Tongue (tissue), 1 donor: ENCODE measurements at regions not wholly inside any gene's neighbourhood (a gene's known extent, or its start where the extent isn't known, plus 50 kb on each side); places are given as distances from the start of the nearest gene placed in this dataset.
"Not testable (repeated sequence)": the region's sequence is repeated elsewhere in the genome, so short reads cannot be mapped to it uniquely, and the experiment has no call there.

Experiments
- DNase-seq: peaks from one replicate; pipeline ENCODE4 v3.0.0-alpha.2; 2015

- DNase-seq = no peak
Observed at GRCh38 chr3:166661621-166662020, 718.5 kb downstream of the ZBBX start.

GRCh38 chr3:166660962-166661361, 719.1 kb downstream of the ZBBX start:
- DNase-seq = no peak

GRCh38 chr3:166637984-166638530, 742.0 kb downstream of the ZBBX start:
- no peak for DNase-seq

GRCh38 chr3:166634091-166634746, 745.9 kb downstream of the ZBBX start:
- no peak for DNase-seq

- no peak for DNase-seq
Observed at GRCh38 chr3:166630190-166630589, 749.9 kb downstream of the ZBBX start.

GRCh38 chr3:166613365-166613764, 766.7 kb downstream of the ZBBX start:
- no peak for DNase-seq

GRCh38 chr3:166612761-166613160, 767.3 kb downstream of the ZBBX start:
- not testable (repeated sequence) for DNase-seq

- DNase-seq = no peak
Observed at GRCh38 chr3:166607933-166608521, 770.8 kb upstream of the BCHE start.

GRCh38 chr3:166606988-166607387, 769.8 kb upstream of the BCHE start:
- no peak for DNase-seq

- DNase-seq = no peak
Observed at GRCh38 chr3:166593776-166594175, 756.6 kb upstream of the BCHE start.

- DNase-seq = no peak
Observed at GRCh38 chr3:166582236-166582635, 745.0 kb upstream of the BCHE start.

- no peak for DNase-seq
Observed at GRCh38 chr3:166580561-166580960, 743.3 kb upstream of the BCHE start.

GRCh38 chr3:166575161-166575560, 737.9 kb upstream of the BCHE start:
- DNase-seq = no peak

GRCh38 chr3:166571686-166572085, 734.5 kb upstream of the BCHE start:
- not testable (repeated sequence) for DNase-seq

GRCh38 chr3:166570102-166570501, 732.9 kb upstream of the BCHE start:
- DNase-seq = no peak

- no peak for DNase-seq
Observed at GRCh38 chr3:166569589-166569988, 732.4 kb upstream of the BCHE start.

- no peak for DNase-seq
Observed at GRCh38 chr3:166560253-166560652, 723.0 kb upstream of the BCHE start.

GRCh38 chr3:166556955-166557354, 719.7 kb upstream of the BCHE start:
- no peak for DNase-seq

- no peak for DNase-seq
Observed at GRCh38 chr3:166554023-166554422, 716.8 kb upstream of the BCHE start.

GRCh38 chr3:166533740-166534139, 696.5 kb upstream of the BCHE start:
- DNase-seq = no peak

- DNase-seq = no peak
Observed at GRCh38 chr3:166531730-166532129, 694.5 kb upstream of the BCHE start.

- DNase-seq = peak; percentile 29
Observed at GRCh38 chr3:166527325-166527724, 690.1 kb upstream of the BCHE start.

- DNase-seq = peak; percentile 22
Observed at GRCh38 chr3:166526881-166527280, 689.7 kb upstream of the BCHE start.

- no peak for DNase-seq
Observed at GRCh38 chr3:166522017-166522416, 684.8 kb upstream of the BCHE start.
